Neural cell (in vitro differentiated cells): ENCODE measurements at regions not wholly inside any gene's neighbourhood (a gene's known extent, or its start where the extent isn't known, plus 50 kb on each side); places are given as distances from the start of the nearest gene placed in this dataset.

Source experiments
- EP300 ChIP-seq: fragments of 450-650 bp; conservative IDR thresholded peaks from 2 replicates; pipeline ENCODE4 v1.6.1; 2014; ENCODE audit warnings: antibody characterized with exemption, mild to moderate bottlenecking, moderate library complexity; ENCODE audit not compliant: poor library complexity, severe bottlenecking
- EZH2 ChIP-seq: fragments of 200-600, 300-800 bp; shearing (Covaris generic), sonication (generic); IDR thresholded peaks from 2 replicates; pipeline ENCODE4 v1.6.1; 2014; ENCODE audit warnings: antibody characterized with exemption, low read length, borderline replicate concordance, mild to moderate bottlenecking; ENCODE audit not compliant: insufficient read depth, poor library complexity, severe bottlenecking
- POLR2AphosphoS5 ChIP-seq: IDR thresholded peaks from 2 replicates; pipeline ENCODE4 v1.6.1; 2012
- RAD21 ChIP-seq: fragments of 450-650 bp; conservative IDR thresholded peaks from 2 replicates; pipeline ENCODE4 v1.6.1; 2014; ENCODE audit warnings: antibody characterized with exemption, mild to moderate bottlenecking, moderate library complexity
- TF ChIP-seq, protein P1 (sequence below): fragments of 450-650 bp; IDR thresholded peaks from 2 replicates; pipeline ENCODE4 v1.5.1; 2014; ENCODE audit warnings: antibody characterized with exemption, mild to moderate bottlenecking, moderate library complexity; ENCODE audit not compliant: poor library complexity, severe bottlenecking
- TF ChIP-seq, protein P2 (sequence below): IDR thresholded peaks from 2 replicates; pipeline ENCODE4 v1.6.1; 2012; ENCODE audit warnings: borderline replicate concordance

DNA sequence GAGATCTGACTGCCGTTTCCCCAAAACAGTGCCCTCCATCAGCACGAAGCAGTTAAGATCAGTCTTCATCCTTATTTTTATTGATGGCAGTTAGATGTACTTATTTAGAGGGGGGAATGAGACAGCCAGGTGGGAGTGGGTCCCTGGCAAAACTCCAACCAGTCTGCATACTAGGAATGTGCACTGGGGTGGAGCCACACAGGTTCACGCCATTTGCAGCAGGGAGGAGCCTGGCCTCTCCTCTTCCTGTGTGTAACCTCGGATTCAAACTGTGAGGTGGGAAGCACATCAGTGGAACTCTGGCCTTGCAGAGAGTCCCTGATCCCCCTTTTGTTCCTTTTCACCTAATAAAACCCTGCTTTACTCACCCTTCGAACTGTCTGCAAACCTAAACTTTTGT, 987.7 kb upstream of the GRIA3 start:
- no peak for TF ChIP-seq RAD21
- TF ChIP-seq, protein P1, sequence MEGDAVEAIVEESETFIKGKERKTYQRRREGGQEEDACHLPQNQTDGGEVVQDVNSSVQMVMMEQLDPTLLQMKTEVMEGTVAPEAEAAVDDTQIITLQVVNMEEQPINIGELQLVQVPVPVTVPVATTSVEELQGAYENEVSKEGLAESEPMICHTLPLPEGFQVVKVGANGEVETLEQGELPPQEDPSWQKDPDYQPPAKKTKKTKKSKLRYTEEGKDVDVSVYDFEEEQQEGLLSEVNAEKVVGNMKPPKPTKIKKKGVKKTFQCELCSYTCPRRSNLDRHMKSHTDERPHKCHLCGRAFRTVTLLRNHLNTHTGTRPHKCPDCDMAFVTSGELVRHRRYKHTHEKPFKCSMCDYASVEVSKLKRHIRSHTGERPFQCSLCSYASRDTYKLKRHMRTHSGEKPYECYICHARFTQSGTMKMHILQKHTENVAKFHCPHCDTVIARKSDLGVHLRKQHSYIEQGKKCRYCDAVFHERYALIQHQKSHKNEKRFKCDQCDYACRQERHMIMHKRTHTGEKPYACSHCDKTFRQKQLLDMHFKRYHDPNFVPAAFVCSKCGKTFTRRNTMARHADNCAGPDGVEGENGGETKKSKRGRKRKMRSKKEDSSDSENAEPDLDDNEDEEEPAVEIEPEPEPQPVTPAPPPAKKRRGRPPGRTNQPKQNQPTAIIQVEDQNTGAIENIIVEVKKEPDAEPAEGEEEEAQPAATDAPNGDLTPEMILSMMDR: no peak
- TF ChIP-seq, protein P2, sequence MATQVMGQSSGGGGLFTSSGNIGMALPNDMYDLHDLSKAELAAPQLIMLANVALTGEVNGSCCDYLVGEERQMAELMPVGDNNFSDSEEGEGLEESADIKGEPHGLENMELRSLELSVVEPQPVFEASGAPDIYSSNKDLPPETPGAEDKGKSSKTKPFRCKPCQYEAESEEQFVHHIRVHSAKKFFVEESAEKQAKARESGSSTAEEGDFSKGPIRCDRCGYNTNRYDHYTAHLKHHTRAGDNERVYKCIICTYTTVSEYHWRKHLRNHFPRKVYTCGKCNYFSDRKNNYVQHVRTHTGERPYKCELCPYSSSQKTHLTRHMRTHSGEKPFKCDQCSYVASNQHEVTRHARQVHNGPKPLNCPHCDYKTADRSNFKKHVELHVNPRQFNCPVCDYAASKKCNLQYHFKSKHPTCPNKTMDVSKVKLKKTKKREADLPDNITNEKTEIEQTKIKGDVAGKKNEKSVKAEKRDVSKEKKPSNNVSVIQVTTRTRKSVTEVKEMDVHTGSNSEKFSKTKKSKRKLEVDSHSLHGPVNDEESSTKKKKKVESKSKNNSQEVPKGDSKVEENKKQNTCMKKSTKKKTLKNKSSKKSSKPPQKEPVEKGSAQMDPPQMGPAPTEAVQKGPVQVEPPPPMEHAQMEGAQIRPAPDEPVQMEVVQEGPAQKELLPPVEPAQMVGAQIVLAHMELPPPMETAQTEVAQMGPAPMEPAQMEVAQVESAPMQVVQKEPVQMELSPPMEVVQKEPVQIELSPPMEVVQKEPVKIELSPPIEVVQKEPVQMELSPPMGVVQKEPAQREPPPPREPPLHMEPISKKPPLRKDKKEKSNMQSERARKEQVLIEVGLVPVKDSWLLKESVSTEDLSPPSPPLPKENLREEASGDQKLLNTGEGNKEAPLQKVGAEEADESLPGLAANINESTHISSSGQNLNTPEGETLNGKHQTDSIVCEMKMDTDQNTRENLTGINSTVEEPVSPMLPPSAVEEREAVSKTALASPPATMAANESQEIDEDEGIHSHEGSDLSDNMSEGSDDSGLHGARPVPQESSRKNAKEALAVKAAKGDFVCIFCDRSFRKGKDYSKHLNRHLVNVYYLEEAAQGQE: no peak
- TF ChIP-seq EZH2: no peak
- no peak for TF ChIP-seq POLR2AphosphoS5
- TF ChIP-seq EP300: no peak
